A673 (cell line): ENCODE measurements at regions not wholly inside any gene's neighbourhood (a gene's known extent, or its start where the extent isn't known, plus 50 kb on each side); places are given as distances from the start of the nearest gene placed in this dataset.

Source experiments
- CTCF ChIP-seq: fragments of 300-800, 200-600 bp; sonication (generic); conservative IDR thresholded peaks from 2 replicates; pipeline ENCODE4 v1.5.1; 2017; ENCODE audit warnings: low read depth, mild to moderate bottlenecking, antibody characterized with exemption, low read length, moderate library complexity, mixed read lengths
- EZH2 ChIP-seq: fragments of 200-600 bp; sonication (generic); IDR thresholded peaks from 2 replicates; pipeline ENCODE4 v1.6.1; 2017; ENCODE audit warnings: borderline replicate concordance, low read depth, mild to moderate bottlenecking, mixed read lengths, antibody characterized with exemption, low read length; ENCODE audit not compliant: poor library complexity, severe bottlenecking

GRCh38 chr10:6819301-6819700 lies 239.2 kb upstream of the PRKCQ start:
- no peak for TF ChIP-seq CTCF
- TF ChIP-seq EZH2, result no peak
